SK-N-SH (cell line): ENCODE measurements at regions not wholly inside any gene's neighbourhood (a gene's known extent, or its start where the extent isn't known, plus 50 kb on each side); places are given as distances from the start of the nearest gene placed in this dataset.

ENCODE experiments used
- CTCF ChIA-PET: fragments of 300-600, 350-600 bp; formaldehyde crosslinking; extraction: SDS; loops from one replicate; lab custom pipeline; 2021; lab: Yijun Ruan, JAX
- POLR2A ChIA-PET: fragments of 350-600 bp; sonication (Branson Sonifier 250); formaldehyde crosslinking; extraction: SDS; loops from one replicate; lab custom pipeline; 2020; ENCODE audit warnings: antibody characterized with exemption, inconsistent platforms; lab: Yijun Ruan, JAX
- DNase-seq: peaks from one replicate; pipeline ENCODE4 v3.0.0; 2012
- H2AFZ ChIP-seq: fragments of 200-600 bp; sonication (generic); 2 replicates; pipeline ENCODE4 v1.8.1; 2016; ENCODE audit warnings: antibody characterized with exemption, mild to moderate bottlenecking, low read depth
- H3F3A ChIP-seq: fragments of 200-600 bp; sonication (generic); replicated peaks from 2 replicates; pipeline ENCODE3; 2016; ENCODE audit warnings: antibody characterized with exemption, mild to moderate bottlenecking; ENCODE audit not compliant: insufficient read depth
- H3K27ac ChIP-seq, 2 experiments: fragments of 200-500 bp in 1 of 2; fragments of 200-600 bp in 1 of 2; sonication (Bioruptor generic) in 1 of 2; sonication (generic), shearing (Covaris generic) in 1 of 2; 2 replicates each; pipeline versions ENCODE4 v1.5.1 to v1.6.1; 2014 to 2016; ENCODE audit warnings: low read depth in 2 of 2, inconsistent platforms in 1 of 2, low read length in 1 of 2, mild to moderate bottlenecking in 1 of 2, mixed read lengths in 1 of 2
- H3K27me3 ChIP-seq: fragments of 200-600 bp; sonication (generic), shearing (Covaris generic); 2 replicates; pipeline ENCODE4 v1.6.1; 2016; ENCODE audit warnings: mixed run types; ENCODE audit not compliant: insufficient read depth
- H3K36me3 ChIP-seq, 2 experiments: fragments of 200-500 bp in 1 of 2; fragments of 200-600 bp in 1 of 2; sonication (Bioruptor generic) in 1 of 2; sonication (generic) in 1 of 2; replicated peaks in 1 of 2; 2 replicates each; pipeline versions ENCODE3 to v1.5.1; 2014 to 2016; ENCODE audit warnings: low read length in 1 of 2, mild to moderate bottlenecking in 1 of 2; ENCODE audit not compliant: insufficient read depth in 2 of 2, control insufficient read depth in 1 of 2
- H3K4me1 ChIP-seq, 2 experiments: fragments of 200-500 bp in 1 of 2; fragments of 200-600 bp in 1 of 2; sonication (Bioruptor generic) in 1 of 2; sonication (generic), shearing (Covaris generic) in 1 of 2; 2 replicates each; pipeline versions ENCODE4 v1.5.1 to v1.6.1; 2014 to 2016; ENCODE audit warnings: low read depth in 1 of 2, low read length in 1 of 2, mixed run types in 1 of 2; ENCODE audit not compliant: insufficient read depth in 2 of 2, control insufficient read depth in 1 of 2
- H3K4me2 ChIP-seq: fragments of 200-600 bp; sonication (generic), shearing (Covaris generic); 2 replicates; pipeline ENCODE4 v1.6.1; 2017; ENCODE audit warnings: mixed run types
- H3K4me3 ChIP-seq, 2 experiments: fragments of 200-500 bp in 1 of 2; fragments of 200-600 bp in 1 of 2; sonication (Bioruptor generic) in 1 of 2; sonication (generic), shearing (Covaris generic) in 1 of 2; 2 replicates each; pipeline versions ENCODE4 v1.5.1 to v1.8.1; 2014 to 2016; ENCODE audit warnings: low read depth in 2 of 2, inconsistent platforms in 1 of 2, low read length in 1 of 2, mild to moderate bottlenecking in 1 of 2, mixed read lengths in 1 of 2, moderate library complexity in 1 of 2
- H3K79me2 ChIP-seq: fragments of 200-600 bp; sonication (generic); 2 replicates; pipeline ENCODE4 v1.8.1; 2017; ENCODE audit warnings: mild to moderate bottlenecking; ENCODE audit not compliant: insufficient read depth
- H3K9ac ChIP-seq: fragments of 200-600 bp; sonication (generic); 2 replicates; pipeline ENCODE4 v1.6.1; 2017; ENCODE audit warnings: mixed run types
- H3K9me2 ChIP-seq: fragments of 200-600 bp; sonication (generic); 2 replicates; pipeline ENCODE4 v1.6.1; 2017; ENCODE audit warnings: mixed run types
- H3K9me3 ChIP-seq: fragments of 200-600 bp; sonication (generic); 2 replicates; pipeline ENCODE4 v1.6.1; 2017; ENCODE audit warnings: mixed run types, mild to moderate bottlenecking, moderate library complexity
- H4K20me1 ChIP-seq: fragments of 200-600 bp; sonication (generic); 2 replicates; pipeline ENCODE4 v1.6.1; 2017; ENCODE audit warnings: mild to moderate bottlenecking, mixed run types; ENCODE audit not compliant: insufficient read depth
- EP300 ChIP-seq, 2 experiments: IDR thresholded peaks; 2 replicates each; pipeline versions ENCODE4 v1.4.0 to v1.6.1; 2012; ENCODE audit warnings: borderline replicate concordance in 1 of 2, low read depth in 1 of 2, low read length in 1 of 2
- EZH2phosphoT487 ChIP-seq: fragments of 200-600 bp; sonication (generic); IDR thresholded peaks from 2 replicates; pipeline ENCODE4 v1.6.1; 2017; ENCODE audit warnings: low read depth, mixed run types, mild to moderate bottlenecking, antibody characterized with exemption, moderate library complexity, borderline replicate concordance
- FOSL2 ChIP-seq: IDR thresholded peaks from 2 replicates; pipeline ENCODE4 v1.4.0; 2012; ENCODE audit warnings: low read depth, mild to moderate bottlenecking, moderate library complexity, borderline replicate concordance
- FOXM1 ChIP-seq: IDR thresholded peaks from 2 replicates; pipeline ENCODE4 v1.4.0; 2012; ENCODE audit warnings: low read depth, mild to moderate bottlenecking
- GABPA ChIP-seq: IDR thresholded peaks from 2 replicates; pipeline ENCODE4 v1.4.0; 2012; ENCODE audit warnings: low read depth, mild to moderate bottlenecking
- JUND ChIP-seq: IDR thresholded peaks from 2 replicates; pipeline ENCODE4 v1.4.0; 2012
- MEF2A ChIP-seq: IDR thresholded peaks from 2 replicates; pipeline ENCODE4 v1.4.0; 2012; ENCODE audit warnings: low read depth, borderline replicate concordance
- MXI1 ChIP-seq: IDR thresholded peaks from 2 replicates; pipeline ENCODE4 v1.6.1; 2012; ENCODE audit warnings: mild to moderate bottlenecking, low read depth, low read length, improper control_type of control experiment
- RCOR1 ChIP-seq: fragments of 150-350 bp; IDR thresholded peaks from 2 replicates; pipeline ENCODE4 v1.6.1; 2017; ENCODE audit warnings: antibody characterized with exemption, low read length
- RXRA ChIP-seq: IDR thresholded peaks from 2 replicates; pipeline ENCODE4 v1.4.0; 2012; ENCODE audit warnings: low read depth, mild to moderate bottlenecking, borderline replicate concordance
- TCF12 ChIP-seq: IDR thresholded peaks from 2 replicates; pipeline ENCODE4 v1.4.0; 2012
- WGBS: methylation state at CpG from one replicate; pipeline ENCODE4 v1.1.6; 2017; ENCODE audit warnings: low lambda C conversion rate; 5-methylcytosine and 5-hydroxymethylcytosine counted together
- TF ChIP-seq, protein P1 (sequence below): IDR thresholded peaks from 2 replicates; pipeline ENCODE4 v1.4.0; 2012; ENCODE audit warnings: low read depth, borderline replicate concordance
- TF ChIP-seq, protein P2 (sequence below): fragments of 150-350 bp; IDR thresholded peaks from 2 replicates; pipeline ENCODE4 v1.6.1; 2017; ENCODE audit warnings: antibody characterized with exemption, low read length, low read depth, borderline replicate concordance
- TF ChIP-seq, protein P3 (sequence below): IDR thresholded peaks from 2 replicates; pipeline ENCODE4 v1.4.0; 2012; ENCODE audit warnings: low read depth, borderline replicate concordance

DNA sequence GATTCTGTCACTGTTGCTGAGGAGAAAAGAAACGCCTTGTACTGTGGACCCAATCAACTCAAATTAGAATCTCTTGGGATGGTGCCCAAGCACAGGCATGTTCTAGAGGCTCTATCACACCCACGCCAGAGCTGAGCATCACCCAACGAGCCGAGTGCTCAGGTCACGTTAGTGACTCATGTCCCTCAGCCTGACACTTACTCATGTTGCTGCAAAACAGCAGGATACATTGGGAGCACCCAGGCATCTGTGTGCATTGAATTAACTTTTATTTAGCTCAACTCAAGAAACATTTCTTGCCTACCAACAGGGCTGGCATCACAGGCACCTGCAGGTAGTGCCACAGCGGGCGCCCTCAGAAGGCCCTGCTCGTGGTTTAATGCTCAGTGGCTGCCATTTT is 149.8 kb downstream of the ETS2 start:
- Histone ChIP-seq H3K4me1 (peaks cover 0 to 28% of the 10 kb centered on the region in 2 experiments; a peak in 1 of 4 replicates), H3K4me2 (no peak overlapping the region), H3K4me3 (no peak overlapping the region), H3K9ac (no peak overlapping the region), H3K9me3 (no peaks in the 10 kb centered on the region), H3K27me3 (no peaks in the 10 kb centered on the region), H3K27ac (no peak overlapping the region), H3K9me2 (no peaks in the 10 kb centered on the region), H2AFZ (no peak overlapping the region), H4K20me1 (no peaks in the 10 kb centered on the region), H3F3A (peaks cover 3% of the 10 kb centered on the region), H3K79me2 (no peaks in the 10 kb centered on the region), H3K36me3 (no peaks in the 10 kb centered on the region)
- no peak for TF ChIP-seq RXRA
- no peak for DNase-seq
- CTCF ChIA-PET = interaction anchor here (1.3 kb wide), 1 partner anchor 182 kb away, joined by 4 read pairs; no protein-coding TSS in a partner anchor
- WGBS = 85% methylated on average over 7 of the region's 8 CpGs
- POLR2A ChIA-PET = no interaction called here

DNA sequence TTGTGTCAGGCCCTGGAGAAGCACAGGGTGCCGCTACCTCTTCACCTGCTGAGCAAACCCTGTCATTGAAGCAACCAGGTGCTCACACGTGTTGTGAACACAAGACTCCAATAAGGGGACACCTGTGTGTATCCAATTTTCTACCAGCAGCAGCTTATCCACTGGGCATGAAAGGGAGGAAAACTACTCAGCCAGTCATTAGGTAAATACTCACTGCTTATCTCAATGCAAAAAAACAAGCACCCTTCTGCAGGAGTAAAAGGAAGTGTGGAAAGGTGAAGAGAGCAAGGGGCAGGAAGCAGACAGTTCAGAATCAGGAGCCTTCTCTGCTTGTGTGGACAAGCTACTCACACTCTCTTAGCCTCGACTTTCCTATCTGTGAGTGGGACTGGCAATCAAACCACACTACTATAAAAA is 148.9 kb downstream of the ETS2 start:
- Histone ChIP-seq H3K27me3 (no peaks in the 10 kb centered on the region), H3K9ac (no peak overlapping the region), H3K79me2 (no peaks in the 10 kb centered on the region), H3K4me2 (no peak overlapping the region), H2AFZ (no peak overlapping the region), H4K20me1 (no peaks in the 10 kb centered on the region), H3K27ac (no peak overlapping the region), H3K9me2 (no peaks in the 10 kb centered on the region), H3K9me3 (no peaks in the 10 kb centered on the region), H3F3A (peaks cover 3% of the 10 kb centered on the region), H3K4me3 (no peak overlapping the region), H3K36me3 (no peaks in the 10 kb centered on the region), H3K4me1 (peaks cover 0 to 28% of the 10 kb centered on the region in 2 experiments; a peak in 1 of 4 replicates)
- no peak for DNase-seq
- TF ChIP-seq EP300 (IDR thresholded peaks at IDR 0.05; ENCODE audit: borderline replicate concordance in 1 of 2, low read depth in 1 of 2, low read length in 1 of 2) = no peak
- TF ChIP-seq FOSL2 = no peak
- no peak for TF ChIP-seq MEF2A
- no peak for TF ChIP-seq TCF12
- TF ChIP-seq JUND = no peak
- TF ChIP-seq, protein P1, sequence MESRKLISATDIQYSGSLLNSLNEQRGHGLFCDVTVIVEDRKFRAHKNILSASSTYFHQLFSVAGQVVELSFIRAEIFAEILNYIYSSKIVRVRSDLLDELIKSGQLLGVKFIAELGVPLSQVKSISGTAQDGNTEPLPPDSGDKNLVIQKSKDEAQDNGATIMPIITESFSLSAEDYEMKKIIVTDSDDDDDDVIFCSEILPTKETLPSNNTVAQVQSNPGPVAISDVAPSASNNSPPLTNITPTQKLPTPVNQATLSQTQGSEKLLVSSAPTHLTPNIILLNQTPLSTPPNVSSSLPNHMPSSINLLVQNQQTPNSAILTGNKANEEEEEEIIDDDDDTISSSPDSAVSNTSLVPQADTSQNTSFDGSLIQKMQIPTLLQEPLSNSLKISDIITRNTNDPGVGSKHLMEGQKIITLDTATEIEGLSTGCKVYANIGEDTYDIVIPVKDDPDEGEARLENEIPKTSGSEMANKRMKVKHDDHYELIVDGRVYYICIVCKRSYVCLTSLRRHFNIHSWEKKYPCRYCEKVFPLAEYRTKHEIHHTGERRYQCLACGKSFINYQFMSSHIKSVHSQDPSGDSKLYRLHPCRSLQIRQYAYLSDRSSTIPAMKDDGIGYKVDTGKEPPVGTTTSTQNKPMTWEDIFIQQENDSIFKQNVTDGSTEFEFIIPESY = no peak
- TF ChIP-seq, protein P2, sequence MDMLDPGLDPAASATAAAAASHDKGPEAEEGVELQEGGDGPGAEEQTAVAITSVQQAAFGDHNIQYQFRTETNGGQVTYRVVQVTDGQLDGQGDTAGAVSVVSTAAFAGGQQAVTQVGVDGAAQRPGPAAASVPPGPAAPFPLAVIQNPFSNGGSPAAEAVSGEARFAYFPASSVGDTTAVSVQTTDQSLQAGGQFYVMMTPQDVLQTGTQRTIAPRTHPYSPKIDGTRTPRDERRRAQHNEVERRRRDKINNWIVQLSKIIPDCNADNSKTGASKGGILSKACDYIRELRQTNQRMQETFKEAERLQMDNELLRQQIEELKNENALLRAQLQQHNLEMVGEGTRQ = no peak
- TF ChIP-seq RCOR1 = no peak
- no peak for TF ChIP-seq GABPA
- TF ChIP-seq, protein P3, sequence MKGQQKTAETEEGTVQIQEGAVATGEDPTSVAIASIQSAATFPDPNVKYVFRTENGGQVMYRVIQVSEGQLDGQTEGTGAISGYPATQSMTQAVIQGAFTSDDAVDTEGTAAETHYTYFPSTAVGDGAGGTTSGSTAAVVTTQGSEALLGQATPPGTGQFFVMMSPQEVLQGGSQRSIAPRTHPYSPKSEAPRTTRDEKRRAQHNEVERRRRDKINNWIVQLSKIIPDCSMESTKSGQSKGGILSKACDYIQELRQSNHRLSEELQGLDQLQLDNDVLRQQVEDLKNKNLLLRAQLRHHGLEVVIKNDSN = no peak
- TF ChIP-seq MXI1 = no peak
- no peak for TF ChIP-seq EZH2phosphoT487
- TF ChIP-seq FOXM1 = no peak
- ChIA-PET CTCF (no interaction called here), POLR2A (no interaction called here)
- 62% methylated on average over 3 of the region's 3 CpGs for WGBS
